Muscle layer of colon (tissue), 2 donors: ENCODE measurements at regions not wholly inside any gene's neighbourhood (a gene's known extent, or its start where the extent isn't known, plus 50 kb on each side); places are given as distances from the start of the nearest gene placed in this dataset.

ENCODE experiments used
- H3K27ac ChIP-seq: one replicate; pipeline ENCODE4 v1.7.0; 2013; ENCODE audit warnings: low read depth, mild to moderate bottlenecking, low read length, moderate library complexity
- H3K27me3 ChIP-seq, 2 donors: one replicate each; pipeline ENCODE4 v1.7.0; 2013; ENCODE audit warnings: low read length in 2 of 2, mild to moderate bottlenecking in 2 of 2; ENCODE audit not compliant: insufficient read depth in 2 of 2, control insufficient read depth in 1 of 2
- H3K36me3 ChIP-seq: one replicate; pipeline ENCODE4 v1.7.0; 2013; ENCODE audit warnings: mild to moderate bottlenecking, low read length; ENCODE audit not compliant: insufficient read depth
- H3K4me1 ChIP-seq: one replicate; pipeline ENCODE4 v1.7.0; 2013; ENCODE audit warnings: mild to moderate bottlenecking, low read length; ENCODE audit not compliant: insufficient read depth
- H3K4me3 ChIP-seq, 2 donors: one replicate each; pipeline ENCODE4 v1.7.0; 2013; ENCODE audit warnings: low read length in 2 of 2, low read depth in 1 of 2, mild to moderate bottlenecking in 1 of 2, moderate library complexity in 1 of 2
- H3K9ac ChIP-seq: one replicate; pipeline ENCODE4 v1.7.0; 2013; ENCODE audit warnings: low read length
- H3K9me3 ChIP-seq: one replicate; pipeline ENCODE4 v1.7.0; 2013; ENCODE audit warnings: mild to moderate bottlenecking, low read length
- donor health status: abdominal sarcoma.
- donor health status: Adenocarcinoma of cecum.

DNA sequence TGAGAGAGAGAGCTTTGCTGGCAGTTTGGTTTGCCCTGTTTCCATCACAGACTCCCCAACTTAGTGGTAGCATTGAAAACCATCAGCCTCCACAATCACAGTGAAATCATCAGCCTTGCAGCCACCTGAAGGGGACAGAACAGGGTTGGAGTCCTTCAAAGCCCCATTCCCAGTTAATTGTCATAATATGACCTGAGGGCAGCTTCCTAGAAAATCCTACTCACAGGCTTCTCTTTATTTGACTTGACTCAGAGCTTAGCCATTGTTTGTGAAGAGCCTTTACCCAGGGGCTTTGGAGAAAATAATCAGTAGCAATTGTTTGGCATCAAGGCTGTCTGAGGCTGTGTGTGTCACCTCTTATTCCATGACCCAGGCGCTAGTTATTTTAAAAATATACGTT, 308.7 kb downstream of the CBLN2 start:
- Histone ChIP-seq H3K4me1 (no peaks in the 10 kb centered on the region), H3K36me3 (no peaks in the 10 kb centered on the region), H3K27me3 (no peaks in the 10 kb centered on the region)

DNA sequence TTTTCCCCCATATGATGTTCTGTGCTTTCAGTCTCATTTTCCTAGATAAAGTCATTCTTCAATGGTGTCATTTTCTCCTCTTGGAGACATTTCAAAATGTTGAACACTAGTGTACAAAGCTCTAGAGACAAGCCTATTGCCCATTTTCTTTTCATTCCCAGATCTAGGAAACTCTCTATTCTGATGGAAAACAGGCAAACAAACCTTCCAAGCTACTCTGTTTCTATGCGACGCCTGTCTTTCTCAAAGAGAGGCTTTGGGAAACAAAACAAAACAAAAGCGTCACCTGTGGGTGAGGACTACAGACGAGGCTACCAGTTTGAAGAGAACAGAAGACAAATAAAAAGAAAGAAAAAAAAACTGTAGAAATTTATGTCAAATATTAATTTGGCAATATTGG, 311.0 kb downstream of the CBLN2 start:
- Histone ChIP-seq H3K9ac (no peak overlapping the region), H3K4me1 (no peaks in the 10 kb centered on the region), H3K27me3 (no peaks in the 10 kb centered on the region)

More for the DNA sequence above, 308.7 kb downstream of the CBLN2 start:
- Histone ChIP-seq H3K9ac (no peak overlapping the region), H3K4me3 (no peak overlapping the region), H3K27ac (no peak overlapping the region), H3K9me3 (no peaks in the 10 kb centered on the region)

DNA sequence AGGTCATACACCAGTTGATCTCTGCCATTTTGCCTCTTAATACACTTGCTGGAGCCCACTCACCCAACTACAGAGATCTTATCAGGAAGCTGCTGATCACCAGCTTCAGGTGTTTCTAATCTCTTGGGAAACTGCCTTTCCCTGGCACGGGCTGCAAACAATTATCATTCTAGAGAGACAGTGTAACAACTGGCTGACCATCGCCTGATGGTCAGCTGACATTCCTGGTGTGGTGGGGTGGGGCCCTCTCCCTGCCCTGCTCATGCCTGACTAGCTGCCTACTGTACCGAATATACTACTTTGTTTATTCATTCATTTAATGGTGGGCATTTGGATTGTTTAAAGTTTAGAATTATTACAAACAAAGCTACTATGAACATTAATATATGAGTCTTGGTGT, 311.5 kb downstream of the CBLN2 start:
- no peaks in the 10 kb centered on the region for H3K27me3 ChIP-seq
- H3K36me3 ChIP-seq = no peaks in the 10 kb centered on the region
- H3K27ac ChIP-seq = no peak overlapping the region
- H3K4me3 ChIP-seq = no peak overlapping the region
- H3K4me1 ChIP-seq = no peaks in the 10 kb centered on the region
- H3K9ac ChIP-seq = no peak overlapping the region
- H3K9me3 ChIP-seq = no peaks in the 10 kb centered on the region

More for the DNA sequence above, 311.0 kb downstream of the CBLN2 start:
- H3K36me3 ChIP-seq = no peaks in the 10 kb centered on the region
- no peak overlapping the region for H3K4me3 ChIP-seq
- no peaks in the 10 kb centered on the region for H3K9me3 ChIP-seq
- H3K27ac ChIP-seq = no peak overlapping the region

DNA sequence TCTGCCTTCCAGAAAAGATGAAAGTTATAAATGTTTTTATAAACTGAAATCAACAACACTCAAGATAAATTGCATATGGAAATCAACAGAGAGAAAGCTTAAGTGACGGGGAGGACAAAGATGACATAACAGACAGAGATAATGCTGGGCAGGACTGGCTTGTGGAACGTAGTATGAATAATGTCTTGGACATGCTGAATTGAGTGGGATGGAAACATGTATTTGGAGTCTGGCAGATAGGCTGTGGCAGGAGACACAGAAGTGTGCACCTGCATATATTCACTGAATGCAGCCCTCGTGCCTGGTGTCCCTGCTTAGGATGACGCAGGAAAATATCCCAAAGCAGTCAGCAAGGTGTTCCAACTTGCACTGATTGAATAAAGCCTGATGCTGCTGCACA, 318.2 kb downstream of the CBLN2 start:
- Histone ChIP-seq H3K9ac (no peak overlapping the region), H3K4me3 (no peak overlapping the region), H3K27me3 (no peaks in the 10 kb centered on the region), H3K36me3 (no peaks in the 10 kb centered on the region), H3K4me1 (no peaks in the 10 kb centered on the region), H3K27ac (no peak overlapping the region), H3K9me3 (no peaks in the 10 kb centered on the region)

DNA sequence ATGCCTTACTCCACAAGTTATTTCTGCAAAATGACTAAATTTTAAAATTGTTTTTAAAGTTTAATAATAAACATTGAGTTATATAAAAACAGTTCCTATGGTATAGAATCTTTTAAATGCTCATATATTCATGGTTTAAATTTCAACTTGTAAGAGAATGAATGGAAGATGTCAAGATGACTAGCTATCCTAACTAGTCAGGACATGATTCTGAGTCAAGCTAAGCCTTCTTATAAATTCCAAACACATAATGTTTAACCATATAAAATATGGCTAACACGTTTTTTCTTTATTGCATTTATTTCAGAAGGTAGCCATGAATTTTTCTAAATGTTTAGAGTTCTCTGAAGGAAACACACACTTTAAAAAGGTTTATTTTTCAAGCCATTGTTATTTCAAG, 320.4 kb downstream of the CBLN2 start:
- H3K9me3 ChIP-seq = no peaks in the 10 kb centered on the region
- H3K36me3 ChIP-seq = no peaks in the 10 kb centered on the region
- no peak overlapping the region for H3K9ac ChIP-seq
- no peaks in the 10 kb centered on the region for H3K27me3 ChIP-seq
- H3K4me1 ChIP-seq = no peaks in the 10 kb centered on the region
- no peak overlapping the region for H3K4me3 ChIP-seq
- H3K27ac ChIP-seq = no peak overlapping the region

DNA sequence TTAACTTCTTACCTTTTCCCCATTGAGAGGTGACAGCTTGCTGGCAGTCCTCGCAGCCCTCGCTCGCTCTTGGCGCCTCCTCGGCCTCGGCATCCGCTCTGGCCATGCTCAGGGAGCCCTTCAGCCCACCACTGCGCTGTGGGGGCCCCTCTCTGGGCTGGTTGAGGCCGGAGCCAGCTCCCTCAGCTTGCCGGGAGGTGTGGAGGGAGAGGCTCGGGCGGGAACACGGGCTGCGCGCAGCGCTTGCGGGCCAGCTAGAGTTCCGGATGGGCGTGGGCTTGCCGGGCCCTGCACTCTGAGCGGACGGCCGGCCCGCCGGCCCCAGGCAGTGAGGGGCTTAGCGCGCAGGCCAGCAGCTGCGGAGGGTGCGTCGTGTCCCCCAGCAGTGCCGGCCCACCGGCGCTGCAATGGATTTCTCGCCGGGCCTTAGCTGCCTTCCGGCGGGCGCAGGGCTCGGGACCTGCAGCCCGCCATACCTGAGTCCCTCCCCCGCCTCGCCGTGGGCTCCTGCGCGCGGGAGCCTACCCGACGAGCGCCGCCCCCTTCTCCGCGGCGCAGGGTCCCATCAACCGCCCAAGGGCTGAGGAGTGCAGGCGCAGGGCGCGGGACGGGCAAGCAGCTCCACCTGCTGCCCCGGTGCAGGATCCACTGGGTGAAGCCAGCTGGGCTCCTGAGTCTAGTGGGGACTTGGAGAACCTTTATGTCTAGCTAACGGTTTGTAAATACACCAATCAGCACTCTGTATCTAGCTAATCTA, 335.0 kb downstream of the CBLN2 start:
- no peak overlapping the region for H3K4me3 ChIP-seq
- no peaks in the 10 kb centered on the region for H3K36me3 ChIP-seq
- no peaks in the 10 kb centered on the region for H3K27me3 ChIP-seq
- no peaks in the 10 kb centered on the region for H3K9me3 ChIP-seq
- no peak overlapping the region for H3K27ac ChIP-seq
- no peaks in the 10 kb centered on the region for H3K4me1 ChIP-seq
- H3K9ac ChIP-seq = no peak overlapping the region

DNA sequence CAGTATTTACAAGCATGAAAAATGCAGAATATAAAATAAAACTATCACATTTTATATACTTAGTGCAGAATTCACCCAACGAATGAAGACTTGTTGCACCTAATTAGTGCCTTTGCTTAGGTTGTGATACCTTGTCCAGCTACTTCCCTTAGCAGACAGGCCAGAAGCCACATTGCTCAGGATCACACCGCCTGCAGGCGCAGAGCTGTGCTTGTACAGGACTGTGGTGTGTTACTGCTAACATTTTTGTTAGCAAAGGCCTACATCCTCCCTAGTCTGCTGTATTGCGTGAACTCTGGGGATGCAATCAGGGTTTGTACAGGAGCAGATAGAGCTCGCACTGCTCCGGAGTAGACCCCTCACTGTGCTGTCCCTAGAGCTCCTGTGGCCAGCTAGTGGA, 336.9 kb downstream of the CBLN2 start:
- Histone ChIP-seq H3K4me1 (no peaks in the 10 kb centered on the region), H3K36me3 (no peaks in the 10 kb centered on the region), H3K27ac (no peak overlapping the region), H3K9me3 (no peaks in the 10 kb centered on the region), H3K4me3 (no peak overlapping the region), H3K9ac (no peak overlapping the region), H3K27me3 (no peaks in the 10 kb centered on the region)

DNA sequence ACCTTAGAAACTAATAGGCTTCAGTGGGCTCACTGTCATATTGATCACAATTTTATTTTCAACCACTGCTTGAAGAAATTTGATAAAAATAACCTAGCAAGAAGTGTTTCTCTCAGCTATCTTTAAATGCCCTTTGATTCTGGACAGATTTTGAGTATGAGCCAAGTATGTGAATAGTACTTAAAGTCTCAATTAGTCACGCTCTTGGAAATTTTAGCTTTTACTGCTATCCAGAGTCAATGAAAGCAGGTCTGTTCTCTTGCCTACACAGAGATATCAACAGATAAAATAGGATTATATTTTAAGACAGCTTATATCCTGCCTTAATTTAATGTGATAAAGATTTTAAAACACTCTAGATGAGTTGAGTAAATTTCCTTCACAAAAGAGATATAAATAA, 337.3 kb downstream of the CBLN2 start:
- Histone ChIP-seq H3K9ac (no peak overlapping the region), H3K36me3 (no peaks in the 10 kb centered on the region), H3K27ac (no peak overlapping the region), H3K4me1 (no peaks in the 10 kb centered on the region), H3K4me3 (no peak overlapping the region), H3K9me3 (no peaks in the 10 kb centered on the region), H3K27me3 (no peaks in the 10 kb centered on the region)

DNA sequence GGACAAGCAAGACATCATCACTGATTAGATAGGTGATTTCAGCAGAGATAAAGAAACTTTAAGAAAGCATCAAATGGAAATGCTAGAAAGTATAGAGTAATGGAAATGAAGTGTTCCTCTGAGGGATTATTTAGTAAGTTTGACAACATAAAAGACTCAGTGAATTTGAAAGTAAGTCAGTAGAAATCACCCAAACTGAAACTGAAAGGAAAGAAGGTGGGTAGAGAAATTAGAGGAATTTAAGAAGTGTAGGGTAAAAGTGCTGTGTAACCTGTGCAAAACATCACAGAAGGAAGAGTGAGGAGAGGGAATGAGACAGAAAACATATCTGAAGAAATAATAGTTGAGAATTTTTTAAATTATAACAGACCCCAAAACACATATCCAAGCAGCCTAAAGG, 343.1 kb downstream of the CBLN2 start:
- H3K4me1 ChIP-seq = no peaks in the 10 kb centered on the region
- no peak overlapping the region for H3K27ac ChIP-seq
- H3K9ac ChIP-seq = no peak overlapping the region
- no peaks in the 10 kb centered on the region for H3K9me3 ChIP-seq
- no peaks in the 10 kb centered on the region for H3K27me3 ChIP-seq
- no peaks in the 10 kb centered on the region for H3K36me3 ChIP-seq
- no peak overlapping the region for H3K4me3 ChIP-seq

DNA sequence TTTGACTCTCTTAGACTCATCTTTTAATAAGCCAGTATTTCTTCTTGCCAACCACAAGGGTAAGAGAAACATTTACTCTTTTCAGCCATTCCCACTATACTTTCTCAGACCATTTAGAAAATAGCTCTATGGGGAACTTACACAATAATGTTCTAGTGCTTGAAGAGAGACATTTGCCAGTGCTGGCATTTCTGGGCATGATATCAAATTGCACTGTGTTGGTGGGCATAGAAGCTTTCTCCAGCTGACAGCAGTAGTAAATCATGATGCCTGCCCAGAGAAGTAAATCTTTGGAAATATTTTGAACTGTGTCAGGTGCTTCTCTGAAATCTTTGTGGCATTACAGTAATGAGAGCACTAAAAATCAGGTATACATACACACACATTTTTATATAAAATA, 346.6 kb downstream of the CBLN2 start:
- Histone ChIP-seq H3K4me3 (no peak overlapping the region), H3K9me3 (no peaks in the 10 kb centered on the region), H3K9ac (no peak overlapping the region), H3K27ac (no peak overlapping the region), H3K36me3 (no peaks in the 10 kb centered on the region), H3K4me1 (no peaks in the 10 kb centered on the region), H3K27me3 (no peaks in the 10 kb centered on the region)

DNA sequence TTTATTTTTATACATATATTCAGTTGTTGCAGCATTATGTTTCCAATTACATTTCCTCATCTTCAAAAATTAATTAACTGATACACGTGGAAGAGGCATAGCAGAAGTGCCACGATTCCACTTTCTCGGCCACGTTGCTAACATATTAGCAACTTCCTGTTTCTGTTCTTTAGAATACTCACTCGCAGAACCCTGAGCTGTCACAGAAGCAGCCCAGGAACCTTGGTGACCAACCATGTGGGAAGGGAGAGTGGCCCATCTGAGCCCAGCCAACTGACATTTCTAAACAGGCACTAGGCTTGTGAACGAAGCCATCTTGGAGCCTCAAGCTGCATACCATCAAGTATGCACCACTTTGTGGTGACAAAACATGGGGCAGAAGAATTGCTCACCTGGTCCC, 350.1 kb downstream of the CBLN2 start:
- H3K4me1 ChIP-seq = no peaks in the 10 kb centered on the region
- H3K27ac ChIP-seq = no peak overlapping the region
- H3K4me3 ChIP-seq = no peak overlapping the region
- no peaks in the 10 kb centered on the region for H3K27me3 ChIP-seq
- H3K9me3 ChIP-seq = no peaks in the 10 kb centered on the region
- H3K9ac ChIP-seq = no peak overlapping the region
- no peaks in the 10 kb centered on the region for H3K36me3 ChIP-seq

DNA sequence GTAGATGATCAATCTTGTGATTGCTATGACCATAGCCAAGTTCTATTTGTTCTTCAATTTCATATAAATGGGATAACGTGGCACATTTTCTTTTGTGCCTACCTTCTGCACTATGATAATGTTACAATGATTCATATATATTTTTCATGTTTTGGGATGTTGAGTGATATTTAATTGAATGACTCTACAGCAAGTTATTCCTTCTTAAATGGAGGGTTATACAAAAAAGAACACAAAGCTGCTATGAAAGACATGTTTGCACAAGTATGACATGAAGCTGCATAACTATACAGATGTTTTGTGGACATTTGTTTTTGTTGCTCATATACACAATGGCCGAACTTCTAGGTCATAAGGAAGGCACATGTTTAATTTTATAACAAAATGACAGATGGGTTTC, 356.2 kb downstream of the CBLN2 start:
- Histone ChIP-seq H3K4me3 (no peak overlapping the region), H3K9me3 (no peaks in the 10 kb centered on the region), H3K4me1 (no peaks in the 10 kb centered on the region), H3K27me3 (no peaks in the 10 kb centered on the region), H3K9ac (no peak overlapping the region), H3K27ac (no peak overlapping the region), H3K36me3 (no peaks in the 10 kb centered on the region)
